ENCODE measurements at regions not wholly inside any gene's neighbourhood (a gene's known extent, or its start where the extent isn't known, plus 50 kb on each side); places are given as distances from the start of the nearest gene placed in this dataset.
"Not testable (repeated sequence)": the region's sequence is repeated elsewhere in the genome, so short reads cannot be mapped to it uniquely, and the experiment has no call there.

GRCh38 chr1:58180537-58180936 lies 366.0 kb downstream of the OMA1 start:
- no peak for DNase-seq

GRCh38 chr1:58169160-58169559 lies 377.4 kb downstream of the OMA1 start:
- DNase-seq, result not testable (repeated sequence)

GRCh38 chr1:58167131-58167530 lies 379.4 kb downstream of the OMA1 start:
- not testable (repeated sequence) for DNase-seq

DNA sequence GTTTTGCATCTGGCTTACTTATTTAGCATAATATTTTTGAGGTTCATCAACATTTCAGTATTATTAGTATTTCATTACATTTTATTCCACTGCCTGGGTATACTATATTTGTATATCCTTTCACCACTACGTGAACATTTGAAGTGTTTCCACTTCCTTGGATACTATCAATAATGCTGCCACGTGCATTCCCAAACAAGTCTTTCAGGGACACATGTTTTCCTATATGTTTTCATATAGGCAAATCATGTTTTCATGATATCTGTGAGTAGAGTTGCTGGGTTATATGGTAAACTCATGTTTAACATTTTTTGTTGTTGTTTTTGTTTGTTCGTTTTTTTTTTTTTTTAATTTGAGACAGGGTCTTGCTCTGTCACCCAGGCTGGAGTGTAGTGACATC lies 380.1 kb downstream of the OMA1 start:
- no peak for DNase-seq

DNA sequence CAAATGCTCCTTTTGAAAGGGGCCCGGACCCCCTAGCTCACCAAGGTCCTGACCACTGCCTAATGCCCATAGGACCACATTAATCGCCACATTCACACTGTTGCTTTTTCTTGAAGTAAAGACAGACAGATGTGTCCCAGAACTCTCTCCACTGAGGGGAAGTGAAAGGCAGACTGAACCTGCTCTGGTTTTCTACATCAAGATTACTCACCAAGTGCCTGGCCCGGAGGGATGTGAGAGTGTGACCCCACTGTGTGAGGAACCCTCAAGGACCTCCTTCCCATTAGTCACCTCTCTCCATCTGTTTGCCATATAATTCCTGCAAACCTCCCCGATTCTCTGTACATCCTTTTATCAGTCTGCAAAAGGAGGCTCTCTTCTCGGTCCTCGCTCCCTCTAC lies 381.5 kb downstream of the OMA1 start:
- no peak for DNase-seq

- no peak for DNase-seq
These were observed 383.5 kb downstream of the OMA1 start for GRCh38 chr1:58162952-58163550.

GRCh38 chr1:58159434-58159830 lies 387.1 kb downstream of the OMA1 start:
- no peak for DNase-seq

GRCh38 chr1:58158506-58159433 lies 387.8 kb downstream of the OMA1 start:
- DNase-seq, result no peak

- DNase-seq, result no peak
These were observed 388.5 kb downstream of the OMA1 start for GRCh38 chr1:58158016-58158415.

- DNase-seq, result no peak
These were observed 389.3 kb downstream of the OMA1 start for GRCh38 chr1:58157256-58157655.

DNA sequence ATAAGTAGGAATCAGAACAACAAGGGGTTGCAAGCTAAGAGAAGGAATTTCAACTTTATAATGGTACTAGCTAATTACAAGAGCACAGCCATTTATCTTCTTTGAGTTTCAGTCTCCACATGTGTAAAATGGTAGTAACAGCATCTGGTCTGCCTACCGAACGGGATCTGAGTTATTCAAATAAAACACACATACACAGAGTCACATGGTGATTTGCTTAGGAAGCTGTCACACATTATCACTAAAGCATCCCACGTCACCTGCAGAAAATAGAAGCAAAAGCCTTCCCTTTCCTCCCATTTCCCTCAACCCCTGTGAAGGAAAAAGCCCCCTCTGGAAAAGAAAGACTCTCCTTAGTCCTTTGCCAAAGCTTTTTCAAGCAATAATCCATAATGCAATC lies 389.7 kb downstream of the OMA1 start:
- no peak for DNase-seq

DNA sequence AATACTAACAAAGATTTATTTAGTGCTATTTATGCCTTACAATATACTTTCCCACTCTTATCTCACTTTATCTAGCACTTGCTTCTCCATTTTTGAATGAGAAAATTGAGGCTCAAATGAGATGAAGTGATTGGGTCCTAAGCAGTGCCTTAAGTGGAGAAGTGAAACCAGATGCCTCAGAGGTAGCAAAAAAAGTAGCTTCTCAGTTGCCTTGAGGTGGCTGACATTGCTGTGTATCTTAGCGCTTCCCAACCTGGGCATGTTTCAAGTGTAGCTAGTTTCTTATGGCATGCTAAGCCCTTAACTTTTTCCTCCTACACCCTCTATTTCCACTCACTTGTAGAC lies 390.4 kb downstream of the OMA1 start:
- DNase-seq, result no peak

- DNase-seq, result no peak
These were observed 391.0 kb downstream of the OMA1 start for GRCh38 chr1:58155418-58156123.

DNA sequence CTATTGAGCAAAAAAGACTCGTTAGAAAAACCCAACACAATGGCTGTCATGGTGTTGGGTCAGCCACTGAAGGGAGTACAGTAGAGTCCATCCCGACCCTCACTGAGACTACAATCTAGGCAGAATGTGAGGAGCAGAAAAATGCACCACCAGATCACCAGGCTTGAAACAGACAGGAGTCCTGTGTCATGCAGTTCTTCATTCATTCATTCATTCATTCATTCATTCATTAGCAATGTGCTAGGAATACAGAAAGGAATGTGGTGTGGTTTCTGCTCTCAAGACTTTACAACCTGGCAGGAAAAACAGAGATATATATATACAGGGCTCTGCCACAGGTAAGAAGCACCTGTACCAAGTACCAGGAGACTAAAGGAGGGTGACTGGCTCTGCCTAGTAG lies 392.3 kb downstream of the OMA1 start:
- no peak for DNase-seq

- no peak for DNase-seq
These were observed 393.8 kb downstream of the OMA1 start for GRCh38 chr1:58152697-58153096.

DNA sequence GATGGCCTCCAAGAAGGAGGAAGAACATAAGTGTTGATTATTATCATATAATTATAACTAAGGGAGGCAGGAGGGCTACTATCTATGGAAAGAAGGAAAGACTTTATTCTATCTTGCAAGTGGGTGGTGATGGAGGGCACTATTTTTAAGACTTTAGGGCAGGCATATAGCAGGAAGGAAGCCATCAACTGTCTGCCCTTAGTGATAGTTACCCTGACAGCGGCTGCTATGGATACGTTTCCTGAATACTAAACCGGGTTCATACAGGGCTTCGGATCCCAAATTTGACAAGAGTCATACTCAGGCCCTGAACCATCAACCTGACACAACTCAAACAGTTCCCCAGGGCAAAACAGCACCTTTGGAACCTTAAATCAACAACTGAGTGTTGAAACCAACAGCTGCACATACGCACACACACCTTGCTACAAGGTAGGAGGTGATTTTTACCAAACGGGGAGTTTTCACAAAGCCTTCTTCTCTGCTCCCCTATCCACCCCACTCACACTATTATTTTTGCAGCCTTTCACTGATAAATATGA lies 397.2 kb downstream of the OMA1 start:
- no peak for DNase-seq

DNA sequence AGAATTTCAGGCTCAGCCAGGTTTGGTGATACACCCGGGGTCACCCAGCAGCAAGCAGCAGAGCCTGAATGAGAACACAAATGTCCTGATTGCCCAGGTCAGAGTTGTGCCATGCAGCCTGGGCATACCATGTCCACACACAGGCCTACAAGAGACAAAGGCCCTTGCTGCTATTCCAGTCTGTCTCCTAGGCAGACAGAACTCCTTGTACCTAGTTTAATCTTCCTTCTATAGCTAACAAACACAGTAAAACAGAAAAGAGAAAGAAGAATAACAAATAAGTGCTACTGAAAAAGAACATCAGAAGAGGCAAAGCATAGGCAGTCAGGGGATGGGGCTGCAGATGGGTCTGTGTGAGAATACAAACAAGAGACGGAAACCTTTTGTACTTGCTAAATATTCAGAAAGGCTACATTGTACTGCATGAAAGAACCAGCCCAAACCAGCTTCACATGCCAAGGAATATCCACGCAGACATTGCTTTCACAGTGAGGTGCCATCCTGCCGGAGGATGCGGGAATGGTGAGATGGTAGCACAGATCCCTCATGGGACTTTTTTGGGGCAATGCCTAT lies 401.7 kb downstream of the OMA1 start:
- DNase-seq, result no peak

GRCh38 chr1:58143972-58144697 lies 402.4 kb downstream of the OMA1 start:
- DNase-seq, result no peak

GRCh38 chr1:58136387-58136786 lies 410.1 kb downstream of the OMA1 start:
- no peak for DNase-seq

- no peak for DNase-seq
These were observed 410.7 kb downstream of the OMA1 start for GRCh38 chr1:58135821-58136321.

GRCh38 chr1:58133562-58133961 lies 413.0 kb downstream of the OMA1 start:
- no peak for DNase-seq

- no peak for DNase-seq
These were observed 423.5 kb downstream of the OMA1 start for GRCh38 chr1:58123051-58123450.

All from DMS79 (cell line).